Gastroesophageal sphincter (tissue), 4 donors: ENCODE measurements at regions not wholly inside any gene's neighbourhood (a gene's known extent, or its start where the extent isn't known, plus 50 kb on each side); places are given as distances from the start of the nearest gene placed in this dataset.

Source experiments
- ATAC-seq: fragments of 150-250 bp; one replicate; pipeline ENCODE4 v1.9.1; 2016; ENCODE audit warnings: mild to moderate bottlenecking, moderate library complexity
- H3K27ac ChIP-seq, 4 donors: fragments of 200-600 bp; sonication (generic) in 3 of 4; 1 replicate in 3 of 4; 2 replicates in 1 of 4; pipeline ENCODE4 v1.5.1; 2016 to 2019
- H3K27me3 ChIP-seq: fragments of 200-600 bp; sonication (generic); one replicate; pipeline ENCODE4 v1.5.1; 2019
- H3K36me3 ChIP-seq, 2 donors: fragments of 200-600 bp; sonication (generic); one replicate each; pipeline ENCODE4 v1.5.1; 2019; ENCODE audit warnings: control low read depth in 1 of 2
- H3K4me1 ChIP-seq, 3 donors: fragments of 200-600 bp; sonication (generic); 1 replicate in 2 of 3; 2 replicates in 1 of 3; pipeline ENCODE4 v1.5.1; 2016 to 2019; ENCODE audit warnings: control low read depth in 2 of 3
- H3K4me3 ChIP-seq, 2 donors: fragments of 200-600 bp; sonication (generic); one replicate each; pipeline ENCODE4 v1.5.1; 2019; ENCODE audit warnings: mild to moderate bottlenecking in 1 of 2, moderate library complexity in 1 of 2
- H3K9me3 ChIP-seq, 3 donors: fragments of 200-600 bp; sonication (generic); one replicate each; pipeline ENCODE4 v1.5.1; 2017 to 2019; ENCODE audit warnings: control low read depth in 2 of 3
- CTCF ChIP-seq, 4 experiments: fragments of 200-600 bp in 2 of 4; fragments of 450-650 bp in 2 of 4; sonication (generic) in 1 of 4; IDR thresholded peaks; one replicate each; pipeline ENCODE4 v1.5.1; 2017 to 2019; ENCODE audit warnings: antibody characterized with exemption in 4 of 4, mild to moderate bottlenecking in 2 of 4, moderate library complexity in 2 of 4
- EP300 ChIP-seq: sonication (generic); formaldehyde crosslinking; IDR thresholded peaks from one replicate; pipeline ENCODE4 v1.6.1; 2017; ENCODE audit warnings: antibody characterized with exemption, mild to moderate bottlenecking
- POLR2A ChIP-seq, 2 donors: fragments of 450-650 bp; IDR thresholded peaks; one replicate each; pipeline ENCODE4 v1.6.1; 2017; ENCODE audit warnings: antibody characterized with exemption in 2 of 2, mild to moderate bottlenecking in 2 of 2, moderate library complexity in 1 of 2
- POLR2AphosphoS5 ChIP-seq: sonication (generic); formaldehyde crosslinking; IDR thresholded peaks from one replicate; pipeline ENCODE4 v1.6.1; 2017; ENCODE audit warnings: antibody characterized with exemption
- WGBS, 2 donors: methylation state at CpG; one replicate each; pipeline ENCODE4 v1.1.5; 2018; ENCODE audit warnings: low coverage in 1 of 2; 5-methylcytosine and 5-hydroxymethylcytosine counted together

- 80 to 86% methylated on average over 3 to 7 of the region's 11 CpGs for WGBS, 2 donors
- Histone ChIP-seq H3K36me3 (no peaks in the 10 kb centered on the region), H3K4me3 (no peak overlapping the region), H3K4me1 (no peaks in the 10 kb centered on the region), H3K27ac (no peak overlapping the region), H3K27me3 (no peaks in the 10 kb centered on the region), H3K9me3 (peaks cover 0 to 54% (median 0%) of the 10 kb centered on the region in 3 donors)
- TF ChIP-seq POLR2AphosphoS5 (no peak), EP300 (no peak), CTCF (IDR thresholded peaks at IDR 0.05) (no peak), POLR2A (IDR thresholded peaks at IDR 0.05) (no peak)
- ATAC-seq = no peak
Observed at GRCh38 chr7:386385-386784, 96.4 kb downstream of the FOXL3 start.

- Histone ChIP-seq H3K9me3 (peaks cover 0 to 45% (median 0%) of the 10 kb centered on the region in 3 donors), H3K36me3 (no peaks in the 10 kb centered on the region), H3K4me1 (no peaks in the 10 kb centered on the region), H3K27ac (no peak overlapping the region), H3K27me3 (no peaks in the 10 kb centered on the region), H3K4me3 (no peak overlapping the region)
- no peak for ATAC-seq
- WGBS, 2 donors = 88 to 94% methylated on average over 7 to 8 of the region's 35 CpGs
- TF ChIP-seq POLR2A (IDR thresholded peaks at IDR 0.05) (no peak), EP300 (no peak), CTCF (IDR thresholded peaks at IDR 0.05) (no peak), POLR2AphosphoS5 (no peak)
Observed at GRCh38 chr7:387132-388022, 97.4 kb downstream of the FOXL3 start.

DNA sequence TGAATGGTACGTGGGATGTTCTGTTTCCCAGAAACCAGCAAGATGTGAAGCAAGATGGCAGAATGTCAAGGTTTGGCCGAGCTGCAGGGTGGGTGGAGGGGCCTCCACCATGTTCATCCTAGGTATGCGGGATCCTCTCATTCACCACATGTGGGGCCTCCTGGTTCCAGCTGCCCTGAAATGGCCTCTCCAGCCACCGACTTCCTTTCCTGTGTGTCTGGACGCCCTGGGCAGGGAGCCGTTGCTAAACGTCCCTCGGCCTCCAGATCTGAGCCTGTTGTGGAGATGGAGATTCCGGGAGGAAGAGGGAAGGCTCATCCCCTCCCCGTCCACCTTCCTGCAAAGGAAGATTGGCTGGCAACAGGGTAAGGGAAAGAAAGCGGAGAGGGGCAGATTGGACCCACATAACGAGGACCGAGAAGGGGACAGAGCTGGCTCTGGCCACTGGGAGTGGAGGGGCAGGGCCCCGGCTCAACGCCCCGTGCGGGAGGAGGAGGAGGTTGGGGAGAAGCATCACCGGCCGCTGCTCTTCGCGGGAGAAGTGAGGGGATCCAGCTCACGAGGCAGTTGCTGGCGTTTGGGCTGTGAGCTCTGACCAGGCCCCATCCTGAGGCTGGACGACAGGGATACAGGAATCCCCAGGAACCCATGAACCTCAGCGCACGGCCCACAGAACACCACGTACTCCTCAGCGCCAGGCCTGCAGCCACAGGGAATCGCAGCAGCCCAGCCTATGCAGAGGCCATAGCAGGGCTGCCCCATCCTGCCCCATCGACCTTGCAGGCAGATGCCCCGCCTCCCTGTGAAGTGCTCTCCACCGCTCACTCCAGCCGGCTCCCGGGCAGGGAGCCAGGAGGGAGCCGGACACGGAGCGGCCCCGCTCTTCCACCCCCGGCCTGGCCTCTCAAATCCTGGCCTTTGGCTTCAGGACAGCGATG, 98.3 kb downstream of the FOXL3 start:
- ATAC-seq = no peak

GRCh38 chr7:388961-389701, 99.2 kb downstream of the FOXL3 start:
- Histone ChIP-seq H3K4me1 (no peaks in the 10 kb centered on the region), H3K9me3 (peaks cover 0 to 34% (median 0%) of the 10 kb centered on the region in 3 donors), H3K27me3 (no peaks in the 10 kb centered on the region), H3K36me3 (no peaks in the 10 kb centered on the region), H3K4me3 (no peak overlapping the region), H3K27ac (no peak overlapping the region)
- no peak for TF ChIP-seq POLR2AphosphoS5
- no peak for TF ChIP-seq CTCF (IDR thresholded peaks at IDR 0.05)
- TF ChIP-seq POLR2A (IDR thresholded peaks at IDR 0.05) = no peak
- no peak for TF ChIP-seq EP300
- WGBS, 2 donors = 91 to 100% methylated on average over 4 to 9 of the region's 31 CpGs
- ATAC-seq = no peak

More for the DNA sequence above, 98.3 kb downstream of the FOXL3 start:
- Histone ChIP-seq H3K9me3 (peaks cover 0 to 42% (median 0%) of the 10 kb centered on the region in 3 donors), H3K27me3 (no peaks in the 10 kb centered on the region), H3K27ac (no peak overlapping the region), H3K36me3 (no peaks in the 10 kb centered on the region), H3K4me1 (no peaks in the 10 kb centered on the region), H3K4me3 (no peak overlapping the region)
- 80% methylated on average over 1 of the region's 40 CpGs; no CpG with 5 or more reads in 1 of the 2 donors for WGBS, 2 donors
- TF ChIP-seq CTCF (IDR thresholded peaks at IDR 0.05) (no peak), EP300 (no peak), POLR2A (IDR thresholded peaks at IDR 0.05) (no peak), POLR2AphosphoS5 (no peak)
